Calu3 (cell line): ENCODE measurements at regions not wholly inside any gene's neighbourhood (a gene's known extent, or its start where the extent isn't known, plus 50 kb on each side); places are given as distances from the start of the nearest gene placed in this dataset.

Experiments used
- BruUV-seq: library from RNA; stranded (reverse); fragments of 400-500 nt; replicated peaks from 2 replicates; lab custom pipeline; 2021; lab: Mats Ljungman, UMichigan
- CTCF ChIA-PET: fragments of 300-600 bp; sonication (Branson Sonifier 250); formaldehyde crosslinking; loops from one replicate; lab custom pipeline; 2022; ENCODE audit warnings: antibody characterized with exemption; lab: Charles Lee
- DNase-seq: peaks from one replicate; pipeline ENCODE4 v3.0.0; 2022
- H3K27ac Mint-ChIP-seq: one replicate; pipeline ENCODE4 v1.8.0; 2022; ENCODE audit warnings: mixed read lengths; ENCODE audit not compliant: unreplicated experiment
- H3K27me3 Mint-ChIP-seq: one replicate; pipeline ENCODE4 v1.8.0; 2022; ENCODE audit warnings: mixed read lengths; ENCODE audit not compliant: unreplicated experiment
- H3K36me3 Mint-ChIP-seq: one replicate; pipeline ENCODE4 v1.8.0; 2022; ENCODE audit warnings: mild to moderate bottlenecking, moderate library complexity, mixed read lengths; ENCODE audit not compliant: insufficient read depth, unreplicated experiment
- H3K4me1 Mint-ChIP-seq: one replicate; pipeline ENCODE4 v1.8.0; 2022; ENCODE audit warnings: mild to moderate bottlenecking, low read depth, mixed read lengths; ENCODE audit not compliant: unreplicated experiment
- H3K4me3 Mint-ChIP-seq: one replicate; pipeline ENCODE4 v1.8.0; 2022; ENCODE audit warnings: mild to moderate bottlenecking, low read depth, moderate library complexity, mixed read lengths; ENCODE audit not compliant: unreplicated experiment
- H3K9me3 Mint-ChIP-seq: one replicate; pipeline ENCODE4 v1.8.0; 2022; ENCODE audit warnings: low read depth, mixed read lengths; ENCODE audit not compliant: unreplicated experiment
- intact Hi-C: fragments of 100-400 bp; cut with micrococcal nuclease; formaldehyde crosslinking; loops from one replicate; pipeline ENCODE4 v1.10.0; 2022; ENCODE audit not compliant: unreplicated experiment
- TF ChIP-seq, protein P1 (sequence below): fragments of 200-600 bp; IDR thresholded peaks from one replicate; pipeline ENCODE4 v1.8.0; 2022; ENCODE audit warnings: antibody characterized with exemption; ENCODE audit not compliant: unreplicated experiment

DNA sequence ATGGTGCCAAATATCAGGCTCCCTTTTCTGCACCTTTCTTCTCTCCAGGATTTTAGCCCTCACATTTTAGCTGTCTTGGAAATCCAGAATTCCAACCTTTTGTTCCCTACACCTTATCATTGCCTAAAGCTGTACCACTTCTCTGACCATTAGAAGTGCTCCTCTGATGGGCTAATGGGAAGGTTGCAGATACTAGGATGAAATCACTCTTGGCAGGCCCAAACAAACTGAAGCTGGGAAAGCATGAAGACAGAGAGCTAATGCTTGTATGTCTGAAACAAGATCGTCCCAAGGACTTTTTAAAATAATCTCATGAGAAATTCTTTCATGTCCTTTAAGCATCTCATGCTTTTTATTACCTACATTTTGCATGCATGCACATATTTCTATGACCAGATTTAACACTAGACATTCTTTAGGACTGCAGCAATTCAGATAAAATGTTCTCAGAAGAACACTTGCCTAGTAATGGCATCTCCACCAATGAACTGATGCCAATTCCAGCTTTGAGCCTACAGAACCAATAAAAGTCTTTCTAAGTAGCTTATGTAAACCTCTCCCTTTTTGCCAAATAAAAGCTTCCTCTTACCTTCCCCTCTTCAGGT, 98.4 kb upstream of the OSR1 start:
- H3K9me3 Mint-ChIP-seq = peaks cover 6% of the 10 kb centered on the region
- no peaks in the 10 kb centered on the region for H3K4me1 Mint-ChIP-seq
- H3K36me3 Mint-ChIP-seq = no peaks in the 10 kb centered on the region
- H3K27ac Mint-ChIP-seq = no peak overlapping the region
- CTCF ChIA-PET = no interaction called here
- H3K4me3 Mint-ChIP-seq = no peak overlapping the region
- intact Hi-C loops = no loop called here
- no TSS peak for BruUV-seq
- no peak for DNase-seq
- TF ChIP-seq, protein P1, sequence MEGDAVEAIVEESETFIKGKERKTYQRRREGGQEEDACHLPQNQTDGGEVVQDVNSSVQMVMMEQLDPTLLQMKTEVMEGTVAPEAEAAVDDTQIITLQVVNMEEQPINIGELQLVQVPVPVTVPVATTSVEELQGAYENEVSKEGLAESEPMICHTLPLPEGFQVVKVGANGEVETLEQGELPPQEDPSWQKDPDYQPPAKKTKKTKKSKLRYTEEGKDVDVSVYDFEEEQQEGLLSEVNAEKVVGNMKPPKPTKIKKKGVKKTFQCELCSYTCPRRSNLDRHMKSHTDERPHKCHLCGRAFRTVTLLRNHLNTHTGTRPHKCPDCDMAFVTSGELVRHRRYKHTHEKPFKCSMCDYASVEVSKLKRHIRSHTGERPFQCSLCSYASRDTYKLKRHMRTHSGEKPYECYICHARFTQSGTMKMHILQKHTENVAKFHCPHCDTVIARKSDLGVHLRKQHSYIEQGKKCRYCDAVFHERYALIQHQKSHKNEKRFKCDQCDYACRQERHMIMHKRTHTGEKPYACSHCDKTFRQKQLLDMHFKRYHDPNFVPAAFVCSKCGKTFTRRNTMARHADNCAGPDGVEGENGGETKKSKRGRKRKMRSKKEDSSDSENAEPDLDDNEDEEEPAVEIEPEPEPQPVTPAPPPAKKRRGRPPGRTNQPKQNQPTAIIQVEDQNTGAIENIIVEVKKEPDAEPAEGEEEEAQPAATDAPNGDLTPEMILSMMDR = no peak
- H3K27me3 Mint-ChIP-seq = no peaks in the 10 kb centered on the region

DNA sequence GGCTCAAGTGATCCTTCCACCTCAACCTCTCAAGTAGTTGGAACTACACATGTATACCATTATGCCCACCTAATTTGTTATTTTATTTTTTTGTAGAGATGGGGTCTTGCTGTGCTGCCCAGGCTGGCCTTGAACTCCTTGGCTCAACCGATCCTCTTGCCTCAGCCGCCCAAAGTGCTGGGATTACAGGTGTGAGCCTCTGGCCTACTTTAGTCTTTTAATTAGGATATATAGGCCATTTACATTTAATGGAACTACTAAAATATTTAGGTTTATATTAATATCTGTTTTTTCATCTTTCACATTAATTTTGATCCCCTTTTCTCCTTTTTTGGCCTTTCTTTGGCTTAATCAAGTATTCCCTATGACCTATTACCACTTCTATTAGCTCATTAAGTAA, 95.7 kb upstream of the OSR1 start:
- no peak overlapping the region for H3K27ac Mint-ChIP-seq
- no peak for DNase-seq
- TF ChIP-seq, protein P1 = no peak
- intact Hi-C loops = no loop called here
- no peaks in the 10 kb centered on the region for H3K27me3 Mint-ChIP-seq
- no peak overlapping the region for H3K4me3 Mint-ChIP-seq
- no TSS peak for BruUV-seq
- H3K9me3 Mint-ChIP-seq = peaks cover 6% of the 10 kb centered on the region
- CTCF ChIA-PET = no interaction called here
- H3K36me3 Mint-ChIP-seq = no peaks in the 10 kb centered on the region
- no peaks in the 10 kb centered on the region for H3K4me1 Mint-ChIP-seq

DNA sequence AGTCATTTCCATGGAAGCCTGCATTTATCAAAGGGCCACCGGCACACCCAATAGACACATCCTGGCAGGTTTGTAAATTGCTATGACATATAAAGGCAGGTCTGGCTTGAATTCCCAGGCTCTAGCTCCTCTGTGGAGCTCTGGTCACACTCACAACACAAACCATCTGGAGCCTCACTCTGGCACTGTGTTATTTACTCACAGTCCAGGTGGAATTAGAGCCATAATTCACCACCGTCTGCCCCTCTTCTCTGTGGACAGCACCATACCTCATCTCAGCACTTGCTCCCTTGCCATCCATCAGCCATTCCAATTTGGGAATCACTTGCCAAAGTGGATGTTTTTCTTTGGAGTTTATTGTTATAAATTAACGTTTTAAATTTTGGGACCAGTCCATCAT, 84.3 kb upstream of the OSR1 start:
- CTCF ChIA-PET = no interaction called here
- Mint-ChIP-seq H3K36me3 (no peaks in the 10 kb centered on the region), H3K4me3 (no peak overlapping the region), H3K9me3 (peaks cover 9% of the 10 kb centered on the region), H3K4me1 (no peaks in the 10 kb centered on the region), H3K27me3 (no peaks in the 10 kb centered on the region), H3K27ac (no peak overlapping the region)
- BruUV-seq = no TSS peak
- TF ChIP-seq, protein P1 = no peak
- intact Hi-C loops = no loop called here
- DNase-seq = no peak

DNA sequence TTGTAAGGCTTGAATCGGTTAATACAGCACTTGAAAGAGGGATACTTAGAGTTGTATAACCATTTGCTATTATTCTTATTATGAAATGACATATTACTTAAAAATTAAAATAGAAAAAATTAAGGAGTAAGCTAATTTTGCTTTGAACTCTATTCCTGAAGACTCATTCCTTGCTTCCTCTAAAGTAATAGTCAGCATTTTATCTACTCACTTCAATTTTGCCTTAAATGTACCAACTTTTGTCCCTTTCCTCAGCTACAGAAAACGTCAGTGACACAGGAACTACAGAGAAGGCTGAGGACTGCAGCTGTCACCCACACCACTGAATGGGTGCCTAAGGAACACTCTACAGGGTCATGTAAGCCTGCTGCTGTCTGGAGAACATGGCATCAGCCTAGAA, 80.7 kb upstream of the OSR1 start:
- Mint-ChIP-seq H3K36me3 (no peaks in the 10 kb centered on the region), H3K9me3 (peaks cover 3% of the 10 kb centered on the region), H3K4me3 (no peak overlapping the region), H3K27ac (no peak overlapping the region), H3K27me3 (no peaks in the 10 kb centered on the region), H3K4me1 (no peaks in the 10 kb centered on the region)
- no peak for DNase-seq
- intact Hi-C loops = no loop called here
- TF ChIP-seq, protein P1 = no peak
- CTCF ChIA-PET = no interaction called here
- BruUV-seq = no TSS peak
